Skeletal muscle tissue (tissue), 3 donors: ENCODE measurements at regions not wholly inside any gene's neighbourhood (a gene's known extent, or its start where the extent isn't known, plus 50 kb on each side); places are given as distances from the start of the nearest gene placed in this dataset.
A peak's percentile ranks its signal among the peaks of the same experiment; 100 is the strongest.

Experiments
- H3K27ac ChIP-seq: one replicate; pipeline ENCODE4 v1.7.0; 2013; ENCODE audit warnings: mild to moderate bottlenecking, low read depth, low read length, inconsistent platforms
- H3K27me3 ChIP-seq, 3 donors: one replicate each; pipeline ENCODE4 v1.7.0; 2013; ENCODE audit warnings: low read length in 3 of 3; ENCODE audit not compliant: control insufficient read depth in 3 of 3, insufficient read depth in 3 of 3
- H3K36me3 ChIP-seq, 3 donors: one replicate each; pipeline ENCODE4 v1.7.0; 2013; ENCODE audit warnings: low read length in 3 of 3; ENCODE audit not compliant: control insufficient read depth in 3 of 3, insufficient read depth in 3 of 3
- H3K4me1 ChIP-seq, 3 donors: one replicate each; pipeline ENCODE4 v1.7.0; 2013; ENCODE audit warnings: low read length in 3 of 3, mild to moderate bottlenecking in 3 of 3; ENCODE audit not compliant: control insufficient read depth in 3 of 3, insufficient read depth in 3 of 3
- H3K4me3 ChIP-seq, 3 donors: one replicate each; pipeline ENCODE4 v1.7.0; 2013; ENCODE audit warnings: low read length in 3 of 3
- H3K9ac ChIP-seq, 3 donors: one replicate each; pipeline ENCODE4 v1.7.0; 2013; ENCODE audit warnings: low read length in 3 of 3, mild to moderate bottlenecking in 3 of 3, moderate library complexity in 2 of 3, low read depth in 1 of 3
- H3K9me3 ChIP-seq, 3 donors: one replicate each; pipeline ENCODE4 v1.7.0; 2013; ENCODE audit warnings: low read length in 3 of 3; ENCODE audit not compliant: control insufficient read depth in 3 of 3
- donor health status: Osteomylitis.

DNA sequence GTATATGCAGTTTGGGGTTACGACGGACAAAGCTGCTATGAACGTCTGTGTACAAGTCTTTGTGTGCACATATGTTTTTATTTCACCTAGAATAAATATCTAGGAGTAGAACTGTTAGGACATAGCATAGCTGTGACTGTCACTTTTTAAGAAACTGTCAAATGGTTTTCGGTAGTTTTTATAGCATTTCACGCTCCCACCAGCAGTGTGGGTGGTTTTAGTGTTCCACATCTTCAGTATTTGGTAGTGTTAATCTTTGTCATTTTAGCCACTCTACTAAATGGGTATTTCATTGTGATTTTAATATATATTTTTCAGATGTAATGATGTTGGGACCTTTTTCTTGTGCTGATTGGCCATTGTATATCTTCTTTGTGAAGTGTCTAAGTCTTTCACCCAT is 109.1 kb upstream of the BCAT1 start:
- Histone ChIP-seq H3K9ac (no peak overlapping the region), H3K4me3 (no peak overlapping the region), H3K36me3 (no peaks in the 10 kb centered on the region), H3K9me3 (no peaks in the 10 kb centered on the region), H3K27ac (no peak overlapping the region), H3K4me1 (no peaks in the 10 kb centered on the region), H3K27me3 (no peaks in the 10 kb centered on the region)

DNA sequence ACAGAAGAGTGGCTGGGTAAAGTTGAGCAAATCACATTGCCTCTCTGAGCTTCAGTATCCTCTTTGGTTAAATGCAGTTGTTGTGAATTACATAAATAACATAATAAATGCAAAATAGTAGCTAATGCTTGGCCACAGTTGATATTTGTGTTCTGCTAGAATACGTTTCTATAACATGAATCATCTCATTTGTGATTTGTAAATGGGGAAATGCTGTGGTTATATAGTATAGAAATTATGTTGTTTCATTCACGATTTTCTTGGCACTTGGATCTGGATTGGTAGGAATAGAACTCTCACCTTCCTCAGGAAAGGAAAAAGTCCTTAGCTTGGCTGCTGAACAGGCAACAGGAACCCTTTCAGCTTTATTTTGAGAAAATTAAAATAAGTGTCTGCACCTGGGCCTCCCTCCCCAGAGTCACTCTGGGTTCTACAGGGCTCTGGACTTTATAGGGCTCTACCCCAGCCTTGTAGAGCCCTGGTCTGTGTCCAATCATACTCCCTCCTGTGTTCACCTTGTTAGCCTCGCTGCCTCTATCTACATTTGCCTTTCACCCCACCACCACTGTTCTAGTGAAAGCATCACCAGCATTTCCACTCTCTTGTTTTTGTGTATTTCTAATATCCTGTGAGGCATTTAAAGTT is 107.7 kb upstream of the BCAT1 start:
- no peak overlapping the region for H3K4me3 ChIP-seq
- no peaks in the 10 kb centered on the region for H3K36me3 ChIP-seq
- no peaks in the 10 kb centered on the region for H3K27me3 ChIP-seq
- H3K9ac ChIP-seq = no peak overlapping the region
- peaks cover 0 to under 1% (median 0%) of the 10 kb centered on the region in 3 donors for H3K4me1 ChIP-seq
- H3K27ac ChIP-seq = no peak overlapping the region
- no peaks in the 10 kb centered on the region for H3K9me3 ChIP-seq

DNA sequence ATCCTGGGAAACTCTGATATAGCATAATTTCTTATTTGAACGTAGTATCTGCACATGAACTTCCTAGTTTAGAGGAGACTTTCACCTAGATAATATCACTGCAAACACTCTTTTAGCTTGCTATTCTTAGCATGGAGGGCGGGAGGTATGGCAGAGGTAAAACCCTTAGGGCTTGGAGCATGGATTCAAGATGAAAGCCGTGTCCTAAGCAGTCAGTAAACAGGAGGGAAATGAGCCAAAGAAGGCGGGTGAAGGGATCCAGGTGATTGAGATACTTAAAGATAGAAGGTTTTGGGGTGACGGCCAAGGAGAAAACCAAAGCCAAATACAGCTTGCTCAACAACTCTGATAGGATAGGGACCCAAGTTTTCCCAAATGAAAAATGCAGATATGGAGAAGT is 107.1 kb upstream of the BCAT1 start:
- H3K9me3 ChIP-seq = no peaks in the 10 kb centered on the region
- no peaks in the 10 kb centered on the region for H3K36me3 ChIP-seq
- no peak overlapping the region for H3K9ac ChIP-seq
- no peak overlapping the region for H3K4me3 ChIP-seq
- H3K4me1 ChIP-seq = peaks cover 0 to 3% (median 0%) of the 10 kb centered on the region in 3 donors
- no peaks in the 10 kb centered on the region for H3K27me3 ChIP-seq
- H3K27ac ChIP-seq = no peak overlapping the region

DNA sequence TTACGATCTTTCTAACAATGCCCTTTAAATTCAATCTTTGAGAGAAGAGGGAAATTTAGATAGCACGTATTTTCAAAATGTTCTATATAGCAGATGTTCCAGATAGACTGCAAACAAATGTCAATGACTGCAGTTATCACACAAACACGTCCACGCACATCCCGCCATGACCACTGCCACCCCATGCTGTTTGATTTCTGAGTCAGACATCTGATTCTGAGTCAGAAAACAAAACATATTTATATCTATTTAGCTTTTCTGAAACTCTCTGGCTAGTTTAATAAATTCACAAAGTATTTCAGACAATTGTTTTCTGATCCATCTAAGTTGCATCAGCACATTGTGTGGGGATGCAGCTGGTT is 105.9 kb upstream of the BCAT1 start:
- Histone ChIP-seq H3K27me3 (no peaks in the 10 kb centered on the region), H3K9ac (no peak overlapping the region), H3K4me3 (no peak overlapping the region), H3K36me3 (no peaks in the 10 kb centered on the region), H3K27ac (no peak overlapping the region), H3K9me3 (no peaks in the 10 kb centered on the region), H3K4me1 (peaks cover 0 to 3% (median 0%) of the 10 kb centered on the region in 3 donors)

DNA sequence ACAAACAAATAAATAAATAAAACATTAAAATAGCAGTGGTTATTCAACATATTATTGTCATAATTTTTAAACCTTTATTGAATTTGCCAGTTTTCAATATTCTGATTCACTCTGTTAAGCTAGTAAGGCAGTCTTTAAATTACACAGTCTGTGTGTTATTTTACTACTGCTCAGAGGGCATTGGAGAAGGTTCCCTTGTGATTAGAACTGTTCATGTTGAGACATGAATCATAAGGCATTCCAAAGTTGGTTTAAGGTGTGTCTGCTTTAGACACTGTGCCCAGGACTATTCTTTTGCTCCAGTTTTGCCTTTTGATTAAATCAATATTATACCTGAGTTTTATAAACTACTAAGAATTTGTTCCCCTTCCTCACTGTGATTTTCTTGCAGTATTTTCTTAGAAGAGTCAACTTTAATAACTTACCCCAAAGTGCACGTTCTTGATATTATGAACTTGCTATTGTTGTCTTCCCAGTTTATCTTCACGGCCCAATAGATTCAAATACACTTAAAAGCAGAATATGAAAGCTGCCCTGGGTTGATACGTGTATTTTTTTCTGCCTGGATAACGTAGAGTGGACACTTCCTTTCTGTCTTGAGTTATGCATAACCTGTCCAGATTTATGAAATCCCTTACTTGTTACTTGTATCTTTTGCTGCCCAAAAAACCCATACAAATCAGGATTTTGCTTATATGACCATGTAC is 105.3 kb upstream of the BCAT1 start:
- no peaks in the 10 kb centered on the region for H3K27me3 ChIP-seq
- H3K9ac ChIP-seq = no peak overlapping the region
- H3K4me1 ChIP-seq = peaks cover 0 to 3% (median 0%) of the 10 kb centered on the region in 3 donors
- no peak overlapping the region for H3K27ac ChIP-seq
- no peaks in the 10 kb centered on the region for H3K9me3 ChIP-seq
- no peaks in the 10 kb centered on the region for H3K36me3 ChIP-seq
- no peak overlapping the region for H3K4me3 ChIP-seq

DNA sequence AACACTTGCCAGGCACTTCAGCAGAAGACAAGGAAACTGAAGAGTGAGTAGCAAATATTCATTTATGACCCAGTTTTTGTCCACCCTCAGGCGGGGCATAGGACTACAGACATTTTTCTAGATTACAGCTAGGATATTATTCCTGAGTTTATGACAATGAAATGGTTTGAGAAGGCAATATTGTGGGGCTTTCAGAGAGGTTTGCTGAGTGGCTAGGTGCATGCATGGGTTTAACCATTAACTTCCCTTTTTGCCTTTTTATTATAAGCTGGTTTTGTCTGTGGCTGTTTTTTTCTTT is 104.0 kb upstream of the BCAT1 start:
- H3K9ac ChIP-seq = peak overlapping the region in 2 of 3 donors; percentile 24 to 28
- no peaks in the 10 kb centered on the region for H3K27me3 ChIP-seq
- H3K4me1 ChIP-seq = peaks cover 0 to 3% (median 0%) of the 10 kb centered on the region in 3 donors
- H3K9me3 ChIP-seq = no peaks in the 10 kb centered on the region
- peak overlapping the region; percentile 11 for H3K27ac ChIP-seq
- peak overlapping the region; percentile 19 to 56 (median 51) for H3K4me3 ChIP-seq
- H3K36me3 ChIP-seq = no peaks in the 10 kb centered on the region

DNA sequence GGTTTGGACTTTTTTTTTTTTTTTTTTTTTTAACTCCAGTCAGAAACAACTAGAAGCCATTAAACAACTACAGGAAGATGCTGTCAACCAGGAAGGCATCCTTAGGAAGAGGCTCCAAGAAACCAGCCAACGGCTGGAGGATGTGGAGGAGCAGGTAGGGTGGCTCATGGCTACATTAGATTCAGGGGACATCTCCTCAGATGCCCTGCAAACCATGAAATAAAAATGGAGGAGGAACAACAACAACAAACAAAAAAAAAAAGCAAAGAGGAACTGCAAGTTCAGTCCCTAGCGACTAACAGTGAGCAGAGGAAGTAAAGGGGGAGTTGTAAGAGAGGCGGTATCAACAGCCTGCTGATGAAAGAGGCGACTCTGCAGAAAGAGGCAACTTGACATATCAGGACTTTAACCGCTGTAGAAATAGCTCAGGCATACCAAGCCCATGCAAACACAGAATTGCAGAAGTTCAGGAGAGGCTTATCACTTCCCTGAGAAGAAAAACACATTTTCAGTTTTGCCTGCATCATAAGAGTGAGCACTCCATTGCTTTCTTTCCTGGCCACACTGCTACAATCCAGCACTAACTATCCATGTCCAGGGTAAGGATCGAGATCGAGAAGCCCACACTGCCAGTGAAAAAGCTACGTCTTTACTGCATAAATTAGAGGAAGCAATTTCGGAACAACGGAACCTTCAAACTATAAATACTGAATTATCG is 103.5 kb upstream of the BCAT1 start:
- Histone ChIP-seq H3K27me3 (no peaks in the 10 kb centered on the region), H3K27ac (peak overlapping the region; percentile 11), H3K4me1 (peaks cover 0 to 3% (median 0%) of the 10 kb centered on the region in 3 donors), H3K9ac (peak overlapping the region in 1 of 3 donors; percentile 24), H3K4me3 (peak overlapping the region; percentile 19 to 56 (median 51)), H3K36me3 (no peaks in the 10 kb centered on the region), H3K9me3 (peaks cover 0 to 3% (median 0%) of the 10 kb centered on the region in 3 donors)

DNA sequence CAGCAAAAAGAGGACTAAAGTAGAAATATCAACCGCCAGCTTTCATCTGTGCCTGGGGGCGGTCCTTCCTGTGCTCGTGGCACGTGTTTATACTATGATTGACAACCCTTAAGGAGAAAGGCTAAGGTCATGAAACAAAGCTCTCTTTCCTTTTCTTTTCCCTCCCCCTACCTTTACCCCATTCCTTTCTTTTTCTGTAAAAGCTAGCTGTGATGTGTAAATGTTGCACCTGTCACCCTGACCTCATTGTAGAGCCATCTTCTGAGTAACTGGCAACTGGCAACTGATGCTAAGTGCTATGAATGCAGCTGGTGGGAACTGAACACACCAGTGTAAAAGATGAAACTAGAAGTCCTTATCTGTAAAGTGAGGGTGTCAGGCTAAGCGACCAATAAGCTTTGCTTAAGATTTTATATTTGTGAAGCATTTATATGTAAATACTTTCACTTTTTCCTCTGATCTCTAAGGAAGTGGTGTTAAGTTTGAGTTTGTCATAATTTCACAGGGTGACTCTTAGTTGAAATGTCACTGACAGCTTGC is 102.8 kb upstream of the BCAT1 start:
- Histone ChIP-seq H3K27ac (peak overlapping the region; percentile 11), H3K4me1 (peaks cover 0 to 3% (median 0%) of the 10 kb centered on the region in 3 donors), H3K4me3 (no peak overlapping the region), H3K9ac (no peak overlapping the region), H3K27me3 (no peaks in the 10 kb centered on the region), H3K36me3 (no peaks in the 10 kb centered on the region), H3K9me3 (peaks cover 0 to 6% (median 1%) of the 10 kb centered on the region in 3 donors)

DNA sequence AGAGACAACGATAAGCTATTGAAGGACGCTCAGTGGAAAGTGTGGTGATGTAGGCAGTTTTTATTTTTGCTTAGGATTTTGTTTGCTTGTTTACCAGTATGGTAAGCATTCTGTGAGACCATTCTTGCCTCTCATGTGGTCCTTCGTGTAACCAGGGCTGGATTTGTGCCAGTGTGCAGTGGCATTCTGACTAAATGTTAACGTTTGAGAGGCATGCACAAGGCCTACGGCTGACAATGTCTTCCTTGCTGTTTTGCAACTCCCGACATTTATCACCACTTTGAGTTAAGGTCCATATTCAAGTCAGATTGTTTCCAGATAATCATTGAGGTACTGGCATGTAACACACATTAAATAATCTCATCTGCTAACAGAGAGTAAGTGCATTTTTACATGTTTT is 102.3 kb upstream of the BCAT1 start:
- H3K36me3 ChIP-seq = no peaks in the 10 kb centered on the region
- H3K9ac ChIP-seq = no peak overlapping the region
- no peak overlapping the region for H3K27ac ChIP-seq
- H3K4me3 ChIP-seq = no peak overlapping the region
- peaks cover 0 to 3% (median 0%) of the 10 kb centered on the region in 3 donors for H3K4me1 ChIP-seq
- no peaks in the 10 kb centered on the region for H3K27me3 ChIP-seq
- peaks cover 0 to 6% (median 3%) of the 10 kb centered on the region in 3 donors for H3K9me3 ChIP-seq

DNA sequence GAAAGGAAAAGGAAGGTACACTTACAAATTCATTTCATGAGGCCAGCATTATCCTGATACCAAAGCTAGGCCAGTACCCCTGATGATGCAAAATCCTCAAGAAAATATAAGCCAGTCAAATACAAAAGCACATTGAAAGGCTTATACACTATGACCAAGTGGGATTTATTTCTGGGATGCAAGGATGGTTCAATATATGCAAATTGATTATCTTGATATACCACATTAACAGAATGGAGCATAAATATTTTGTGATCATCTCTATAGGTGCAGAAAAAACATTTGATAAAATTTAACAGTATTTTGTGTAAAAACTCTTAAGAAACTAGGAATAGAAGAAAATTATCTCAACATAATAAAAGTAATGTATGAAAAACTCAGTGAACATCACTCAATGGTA is 97.0 kb upstream of the BCAT1 start:
- no peak overlapping the region for H3K27ac ChIP-seq
- H3K36me3 ChIP-seq = no peaks in the 10 kb centered on the region
- no peak overlapping the region for H3K9ac ChIP-seq
- H3K27me3 ChIP-seq = no peaks in the 10 kb centered on the region
- no peak overlapping the region for H3K4me3 ChIP-seq
- H3K9me3 ChIP-seq = peaks cover 0 to 6% (median 5%) of the 10 kb centered on the region in 3 donors
- no peaks in the 10 kb centered on the region for H3K4me1 ChIP-seq
